Fibroblast of villous mesenchyme (primary cell): ENCODE measurements at regions not wholly inside any gene's neighbourhood (a gene's known extent, or its start where the extent isn't known, plus 50 kb on each side); places are given as distances from the start of the nearest gene placed in this dataset.

Experiments used
- DNase-seq: peaks from one replicate; pipeline ENCODE4 v3.0.0-alpha.2; 2010; ENCODE audit warnings: low read depth
- H3K4me3 ChIP-seq: 2 replicates; pipeline ENCODE4 v1.5.1; 2011; ENCODE audit warnings: low read depth, mild to moderate bottlenecking, low read length
- TF ChIP-seq, protein P1 (sequence below): IDR thresholded peaks from 2 replicates; pipeline ENCODE4 v1.5.1; 2012; ENCODE audit warnings: low read depth, mild to moderate bottlenecking, low read length; ENCODE audit not compliant: insufficient read depth

DNA sequence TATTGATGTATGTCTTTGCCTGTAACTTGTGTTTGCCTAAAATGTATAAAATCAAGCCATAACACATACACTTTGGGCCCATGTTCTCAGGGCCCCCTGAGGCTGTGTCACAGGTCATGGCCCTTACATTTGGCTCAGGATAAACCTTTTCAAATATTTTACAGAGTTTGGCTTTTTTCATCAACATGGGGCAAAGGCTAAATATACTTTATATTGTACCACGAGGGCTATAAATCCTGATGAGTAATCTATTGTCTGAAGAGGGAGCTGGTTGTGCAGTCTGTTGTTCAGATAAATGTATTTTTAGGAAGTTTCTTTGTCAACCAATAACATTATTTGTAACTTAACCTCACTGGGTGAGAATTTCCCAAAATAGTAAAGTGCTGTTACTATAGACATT is 404.6 kb upstream of the DDI1 start:
- no peak overlapping the region for H3K4me3 ChIP-seq
- DNase-seq: no peak
- TF ChIP-seq, protein P1, sequence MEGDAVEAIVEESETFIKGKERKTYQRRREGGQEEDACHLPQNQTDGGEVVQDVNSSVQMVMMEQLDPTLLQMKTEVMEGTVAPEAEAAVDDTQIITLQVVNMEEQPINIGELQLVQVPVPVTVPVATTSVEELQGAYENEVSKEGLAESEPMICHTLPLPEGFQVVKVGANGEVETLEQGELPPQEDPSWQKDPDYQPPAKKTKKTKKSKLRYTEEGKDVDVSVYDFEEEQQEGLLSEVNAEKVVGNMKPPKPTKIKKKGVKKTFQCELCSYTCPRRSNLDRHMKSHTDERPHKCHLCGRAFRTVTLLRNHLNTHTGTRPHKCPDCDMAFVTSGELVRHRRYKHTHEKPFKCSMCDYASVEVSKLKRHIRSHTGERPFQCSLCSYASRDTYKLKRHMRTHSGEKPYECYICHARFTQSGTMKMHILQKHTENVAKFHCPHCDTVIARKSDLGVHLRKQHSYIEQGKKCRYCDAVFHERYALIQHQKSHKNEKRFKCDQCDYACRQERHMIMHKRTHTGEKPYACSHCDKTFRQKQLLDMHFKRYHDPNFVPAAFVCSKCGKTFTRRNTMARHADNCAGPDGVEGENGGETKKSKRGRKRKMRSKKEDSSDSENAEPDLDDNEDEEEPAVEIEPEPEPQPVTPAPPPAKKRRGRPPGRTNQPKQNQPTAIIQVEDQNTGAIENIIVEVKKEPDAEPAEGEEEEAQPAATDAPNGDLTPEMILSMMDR: no peak

DNA sequence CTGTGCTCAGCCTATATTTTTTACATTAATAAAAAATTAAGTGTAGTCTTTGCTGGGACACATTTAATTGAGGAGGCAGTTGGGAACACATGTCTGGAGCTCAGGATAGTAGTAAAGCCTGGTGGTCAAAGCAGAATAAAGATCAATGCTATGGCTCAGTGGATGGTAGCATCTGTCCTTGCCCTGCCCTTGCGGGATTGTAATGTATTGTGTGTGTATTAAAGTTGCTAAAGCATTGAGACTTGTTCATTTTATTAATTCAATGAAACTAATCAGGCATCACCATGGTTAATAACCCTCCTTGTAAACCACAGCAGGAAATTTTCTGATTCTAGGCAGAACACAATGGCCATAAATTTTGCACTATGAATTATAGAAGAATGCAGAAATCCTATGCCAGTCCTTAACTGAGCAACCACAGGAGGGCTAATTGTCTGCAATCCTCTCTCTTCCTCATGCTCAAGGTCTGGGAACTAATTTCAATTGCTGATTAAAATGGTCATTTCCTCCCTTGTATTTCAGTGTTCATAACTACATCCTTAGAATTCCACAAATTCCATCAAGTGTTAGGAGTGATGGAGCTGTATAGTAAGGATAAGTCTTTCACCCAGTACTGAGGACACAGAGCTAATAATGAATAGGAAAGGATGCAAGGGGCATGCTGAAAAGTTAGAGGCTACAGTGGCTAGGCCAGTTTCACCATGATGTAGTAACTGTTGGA is 403.2 kb upstream of the DDI1 start:
- peak; percentile 32 for DNase-seq
- TF ChIP-seq, protein P1: no peak
- H3K4me3 ChIP-seq: no peak overlapping the region

DNA sequence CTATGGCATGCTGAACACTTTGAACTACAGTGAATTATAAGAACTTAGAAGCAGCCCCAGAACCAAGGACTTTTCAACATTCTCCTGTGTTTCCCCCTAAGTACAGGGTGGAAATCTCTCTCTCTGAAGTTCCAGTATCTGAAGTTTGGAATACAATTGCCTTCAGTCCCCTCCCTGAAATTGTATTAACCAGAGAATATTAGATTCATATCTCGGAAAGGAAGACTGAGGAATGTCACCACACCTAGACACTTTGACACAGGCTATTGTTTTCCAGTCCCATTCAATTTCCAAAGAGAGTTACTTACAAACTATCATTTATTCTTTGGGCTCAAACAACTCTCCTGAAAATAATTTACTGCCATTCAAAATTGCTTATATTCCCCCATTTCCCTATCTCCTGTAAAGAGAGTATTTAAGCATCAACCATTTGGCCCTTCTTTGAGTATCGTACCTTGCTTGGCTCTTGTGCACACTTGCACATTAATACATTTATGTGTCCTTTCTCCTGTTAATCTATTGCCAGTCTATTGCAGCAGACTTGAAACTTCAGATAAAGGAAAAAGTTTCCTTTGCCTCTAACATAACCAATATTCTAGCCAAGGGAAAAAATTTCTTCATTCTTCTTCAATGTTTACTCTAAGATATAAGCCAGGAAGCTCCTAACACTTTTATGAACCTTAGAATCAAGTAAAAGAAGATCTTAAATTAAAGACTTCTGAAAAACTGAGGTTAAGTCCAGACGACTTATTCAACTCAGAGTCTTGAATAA is 402.4 kb upstream of the DDI1 start:
- no peak overlapping the region for H3K4me3 ChIP-seq
- TF ChIP-seq, protein P1: no peak
- DNase-seq: peak; percentile 22

DNA sequence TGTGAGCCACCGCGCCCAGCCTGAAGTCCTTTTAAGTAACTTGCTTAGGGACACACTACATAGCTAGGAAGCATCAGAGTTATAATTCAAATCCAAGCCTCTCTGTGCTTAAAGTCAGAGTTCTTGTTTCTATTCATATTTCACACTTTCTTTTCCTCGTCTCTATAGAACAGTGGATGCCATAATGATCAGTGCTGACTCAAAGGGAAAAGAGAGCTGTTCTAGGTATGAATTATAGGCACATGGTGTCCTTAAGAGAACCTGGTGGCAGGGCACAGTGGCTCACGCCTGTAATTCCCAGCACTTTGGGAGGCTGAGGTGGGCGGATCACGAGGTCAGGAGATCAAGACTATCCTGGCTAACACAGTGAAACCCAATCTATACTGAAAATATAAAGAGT is 400.2 kb upstream of the DDI1 start:
- TF ChIP-seq, protein P1: no peak
- H3K4me3 ChIP-seq: no peak overlapping the region
- DNase-seq: no peak

DNA sequence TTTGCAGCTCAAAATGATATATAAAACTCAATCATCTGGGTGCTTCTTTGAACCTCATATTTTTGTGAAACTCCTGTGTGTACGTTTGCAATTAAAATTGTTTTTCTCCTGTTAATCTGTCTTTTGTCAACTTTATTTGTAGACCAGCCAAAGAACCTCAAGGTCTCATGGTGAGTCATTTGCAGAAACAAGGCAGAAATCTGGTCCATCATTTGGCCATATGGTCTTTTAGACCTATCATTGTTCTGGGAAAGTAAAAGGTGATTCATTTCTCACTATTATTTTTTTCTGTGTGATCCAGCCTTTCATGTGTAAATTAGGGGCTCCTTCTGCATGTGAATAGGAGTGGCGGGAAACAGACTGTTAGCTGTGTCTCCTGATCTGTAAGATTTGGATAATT is 399.1 kb upstream of the DDI1 start:
- TF ChIP-seq, protein P1: no peak
- no peak overlapping the region for H3K4me3 ChIP-seq
- DNase-seq: peak; percentile 55

DNA sequence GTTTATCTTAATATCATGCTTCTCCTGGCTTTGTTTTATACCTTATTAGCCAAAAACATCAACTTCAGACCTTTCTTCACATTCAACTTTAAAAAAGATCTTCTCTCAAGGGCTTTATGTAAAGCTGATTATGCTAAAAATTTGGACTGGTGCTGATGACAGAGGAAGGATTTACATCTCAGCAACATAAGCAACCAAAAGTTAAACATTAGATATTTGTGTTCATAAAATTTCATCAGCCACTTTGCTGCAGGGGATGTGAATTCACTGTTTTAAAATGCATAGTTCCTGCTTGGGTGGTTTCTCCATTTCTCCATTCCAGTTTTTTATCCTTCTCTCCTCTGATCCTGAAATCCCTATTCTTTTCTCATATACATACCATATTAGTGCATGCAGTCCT is 398.6 kb upstream of the DDI1 start:
- TF ChIP-seq, protein P1: no peak
- no peak for DNase-seq
- no peak overlapping the region for H3K4me3 ChIP-seq
